GM21526 (cell line): ENCODE measurements at regions not wholly inside any gene's neighbourhood (a gene's known extent, or its start where the extent isn't known, plus 50 kb on each side); places are given as distances from the start of the nearest gene placed in this dataset.

Experiments used
- ATAC-seq: cut with Tn5 transposase; IDR thresholded peaks from one replicate; pipeline ENCODE4 v1.9.1; 2021; ENCODE audit warnings: moderate library complexity; ENCODE audit not compliant: unreplicated experiment, low FRiP score

DNA sequence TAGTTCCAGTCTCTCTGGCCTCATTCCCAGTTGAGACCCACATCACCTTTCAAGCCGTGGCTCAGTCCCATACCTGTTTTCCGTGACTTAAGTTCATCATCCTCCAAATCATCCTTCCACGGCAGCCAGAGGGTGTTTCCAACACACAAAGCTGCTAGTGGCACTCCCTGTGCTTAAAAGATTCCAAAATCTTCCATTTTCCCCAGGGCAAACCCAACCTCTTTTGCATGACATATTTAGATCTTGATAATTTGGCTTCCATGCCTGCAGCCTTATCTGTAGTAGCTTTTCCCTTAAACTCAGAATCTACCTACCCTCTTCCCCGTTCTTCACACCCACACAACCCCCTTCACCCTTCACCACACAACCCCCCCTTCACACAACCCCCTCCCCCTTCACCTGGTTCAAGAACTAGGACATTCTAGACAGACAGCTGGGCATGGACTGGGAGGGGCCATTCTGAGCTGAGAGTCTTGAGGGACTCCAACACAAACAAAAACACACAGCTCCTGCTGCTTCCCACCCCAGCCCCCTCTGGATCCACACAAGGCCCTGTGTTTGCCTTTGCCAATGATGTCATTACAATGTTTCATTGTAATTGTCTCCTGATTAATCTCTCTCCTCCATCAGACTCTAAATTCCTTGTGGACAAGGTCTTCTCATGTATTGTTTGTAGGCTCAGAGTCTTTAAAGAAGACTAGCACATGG lies 268.2 kb downstream of the SH3GL2 start:
- ATAC-seq: no peak

DNA sequence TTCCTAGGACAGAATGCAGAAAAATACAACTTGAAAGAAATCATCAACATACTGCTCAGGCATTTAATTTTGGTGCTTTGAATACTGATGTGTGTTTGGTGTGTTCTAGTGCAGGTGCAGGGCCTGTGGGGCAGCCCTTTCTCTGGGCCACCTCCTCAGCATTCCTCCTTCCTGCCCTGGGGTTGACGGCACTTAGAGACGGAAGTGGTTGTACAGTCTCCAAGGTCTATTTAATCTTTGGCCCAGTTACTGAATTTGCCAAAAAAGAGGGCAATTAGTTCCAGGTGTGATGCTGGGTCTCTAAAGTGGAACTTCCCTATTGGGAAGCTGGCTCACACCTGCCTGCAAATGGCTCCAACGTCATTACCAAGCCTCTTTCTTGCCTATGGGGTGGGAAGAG lies 269.0 kb downstream of the SH3GL2 start:
- ATAC-seq: no peak

DNA sequence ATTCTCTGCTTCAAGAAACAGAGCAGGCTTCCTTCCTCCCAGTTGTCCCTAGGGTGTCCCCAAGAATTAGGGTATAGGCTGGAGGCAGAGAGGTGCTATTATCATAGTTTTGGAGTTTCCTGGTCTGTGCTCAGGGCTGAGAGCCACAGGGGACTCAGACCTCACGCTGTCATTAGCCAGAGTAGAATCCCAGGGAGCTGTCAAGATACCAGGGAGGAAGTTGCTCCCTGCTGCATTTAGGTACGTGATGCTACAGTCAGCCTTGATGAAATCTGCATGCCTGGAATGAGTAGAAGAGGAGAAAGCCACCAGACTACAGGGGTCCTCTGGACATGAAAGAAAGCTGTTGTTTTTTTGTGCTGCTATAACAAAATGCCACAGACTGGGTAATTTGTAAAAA lies 273.2 kb downstream of the SH3GL2 start:
- no peak for ATAC-seq

DNA sequence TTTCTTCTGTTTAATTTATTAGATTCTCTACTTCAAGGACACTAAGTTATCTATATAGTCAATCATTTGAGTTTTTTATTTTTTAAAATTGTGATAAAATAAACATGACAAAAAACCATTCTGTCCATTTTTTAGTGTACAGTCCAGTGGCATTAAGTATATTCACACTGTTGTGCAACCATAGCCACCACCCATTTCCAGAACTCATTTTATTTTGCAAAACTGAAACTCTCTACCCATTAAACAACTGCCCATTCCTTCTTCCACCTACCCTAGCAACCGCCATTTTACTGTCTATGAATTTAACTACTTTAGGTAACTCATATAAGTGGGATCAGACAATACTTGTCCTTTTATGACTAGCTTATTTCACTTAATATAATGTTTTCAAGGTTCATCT lies 275.6 kb downstream of the SH3GL2 start:
- no peak for ATAC-seq

DNA sequence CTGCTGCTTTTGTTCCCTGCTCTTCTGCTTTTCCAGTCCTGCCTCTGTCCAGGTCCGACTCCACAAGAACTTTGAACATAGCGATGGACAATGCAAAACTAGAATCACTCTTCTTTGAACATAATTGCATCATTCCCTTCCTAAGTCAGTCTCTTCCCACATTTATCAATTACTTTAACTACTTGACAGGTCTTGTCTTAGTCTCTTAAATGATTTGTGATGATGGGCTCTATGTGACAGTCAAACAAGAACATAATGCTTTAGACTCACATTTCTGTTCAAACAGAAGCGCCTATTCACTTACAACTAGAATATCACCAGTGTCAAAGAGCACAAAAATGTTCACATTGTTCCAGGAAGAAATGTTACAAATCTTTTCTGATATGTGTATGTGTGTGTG lies 278.1 kb downstream of the SH3GL2 start:
- ATAC-seq: no peak

DNA sequence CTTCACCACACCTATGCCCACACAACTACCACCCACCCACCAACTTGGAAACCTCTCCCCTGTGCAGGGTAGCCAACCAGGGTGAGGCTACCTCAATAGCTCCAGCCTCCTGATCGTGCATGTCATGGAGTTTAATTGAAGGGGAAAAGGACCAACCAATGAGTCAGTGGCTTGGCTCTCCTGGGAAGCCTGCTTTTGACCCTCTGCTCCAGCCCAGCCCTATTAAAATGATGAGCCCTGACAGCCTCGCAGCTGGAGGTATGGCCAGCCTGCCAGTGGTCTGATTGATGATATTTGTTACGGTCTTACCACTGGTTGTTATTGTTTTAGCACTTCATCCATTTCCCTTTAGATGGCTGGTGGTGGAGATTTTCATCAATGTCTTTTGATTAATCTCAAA lies 280.4 kb downstream of the SH3GL2 start:
- no peak for ATAC-seq

DNA sequence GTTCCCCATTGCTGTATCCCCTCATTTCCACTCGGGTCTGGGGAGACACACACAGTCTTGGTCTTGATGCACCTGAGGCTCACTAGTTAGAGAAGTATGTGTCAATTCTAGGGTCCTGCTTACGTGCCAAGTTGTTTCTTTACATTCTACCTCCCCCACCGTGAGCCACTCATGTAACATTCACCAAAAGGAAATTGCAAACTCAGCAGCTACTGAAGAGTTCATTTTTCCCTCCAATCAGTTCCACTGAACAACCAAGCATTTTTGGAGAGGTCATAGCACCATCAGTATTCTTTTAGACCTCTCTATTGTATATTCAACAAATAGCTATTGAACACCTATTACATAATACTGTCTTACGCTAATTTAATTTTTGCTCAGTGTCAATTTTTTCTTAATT lies 281.1 kb downstream of the SH3GL2 start:
- no peak for ATAC-seq

DNA sequence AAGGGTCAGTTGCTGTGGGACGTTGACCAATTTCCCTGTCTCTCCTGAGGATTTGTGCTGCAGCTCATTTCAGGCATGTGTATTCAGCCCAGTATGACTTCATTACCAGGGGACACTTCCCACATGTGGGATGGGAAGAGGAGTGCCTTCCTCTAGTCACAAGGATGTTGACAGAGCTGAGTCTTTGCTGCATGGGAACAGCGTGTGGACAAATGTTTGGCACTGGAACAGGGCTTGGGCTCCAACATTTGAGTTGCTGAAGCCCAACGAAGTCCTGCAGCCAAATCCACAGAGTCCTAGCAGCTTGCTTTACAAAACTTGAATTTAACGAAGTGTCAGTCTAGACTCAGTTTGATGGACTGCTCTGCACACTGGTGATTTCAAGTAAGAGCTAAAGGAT lies 283.2 kb downstream of the SH3GL2 start:
- ATAC-seq: no peak

DNA sequence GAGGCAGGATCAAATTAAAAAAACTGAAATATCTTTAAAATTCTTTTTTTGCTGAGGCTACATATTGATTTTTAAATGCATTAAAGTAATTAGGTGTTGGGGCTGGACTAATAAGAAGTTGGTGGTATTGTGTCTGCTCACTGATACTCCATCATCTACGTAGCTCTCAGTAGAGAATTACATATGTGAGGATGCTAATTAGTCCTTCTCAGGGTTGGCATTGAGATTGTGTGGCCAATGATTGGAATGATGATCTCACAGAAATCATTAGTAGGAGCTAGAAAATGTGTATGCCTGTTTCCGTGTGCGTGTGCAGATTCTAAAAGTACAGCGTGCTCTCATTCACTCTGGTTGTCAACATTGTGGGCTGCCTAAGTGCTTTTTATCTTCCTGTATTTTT lies 283.8 kb downstream of the SH3GL2 start:
- ATAC-seq: no peak

DNA sequence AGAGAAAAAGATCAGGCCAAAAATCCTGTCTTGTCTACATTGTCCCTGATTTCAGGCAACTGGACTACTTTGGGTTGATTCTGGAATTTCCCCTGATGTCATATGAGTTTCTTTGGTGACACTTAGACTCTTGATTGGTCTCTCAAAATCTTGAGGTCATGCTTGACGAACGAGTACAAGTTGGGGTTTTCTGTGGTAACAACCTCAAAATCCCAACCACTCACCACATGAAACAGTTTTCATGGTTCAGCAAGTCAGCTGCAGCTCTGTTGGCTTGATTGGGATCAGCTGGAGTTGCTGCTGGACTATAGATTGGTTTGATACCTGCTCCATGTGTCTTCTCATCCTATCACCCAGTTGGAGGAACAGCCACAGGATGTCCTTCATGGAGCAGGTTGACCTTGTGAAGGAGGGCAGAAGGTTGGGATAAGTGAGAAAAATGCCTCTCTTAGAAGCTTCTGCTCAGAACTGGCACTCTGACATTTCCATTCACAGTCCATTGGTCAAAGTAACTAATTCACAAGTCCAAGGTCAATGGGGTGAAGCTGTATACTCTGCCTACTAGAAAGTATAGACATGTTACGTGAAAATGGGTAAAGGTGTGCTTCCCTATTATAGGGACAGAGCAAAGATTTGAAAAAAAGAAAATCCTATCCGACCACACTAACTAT lies 284.5 kb downstream of the SH3GL2 start:
- ATAC-seq: peak; percentile 68

DNA sequence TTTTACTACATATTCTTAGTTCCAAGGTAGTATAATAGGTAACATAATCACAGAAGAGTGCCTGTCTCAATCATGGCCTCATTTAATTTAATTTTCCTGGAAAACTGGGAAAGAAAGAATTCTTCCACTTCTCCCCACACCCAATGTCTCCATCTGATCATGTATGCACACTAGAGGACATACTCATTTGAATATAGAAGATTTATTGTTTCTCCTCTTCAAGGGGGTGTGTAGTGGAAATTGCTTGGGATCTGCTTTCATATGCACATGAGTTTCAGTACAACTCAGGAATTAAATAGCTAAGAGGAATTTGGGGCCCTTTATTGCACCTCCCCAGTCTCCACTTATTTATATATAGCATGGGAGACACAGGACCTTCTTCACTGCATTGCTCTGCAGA lies 285.1 kb downstream of the SH3GL2 start:
- ATAC-seq: no peak

DNA sequence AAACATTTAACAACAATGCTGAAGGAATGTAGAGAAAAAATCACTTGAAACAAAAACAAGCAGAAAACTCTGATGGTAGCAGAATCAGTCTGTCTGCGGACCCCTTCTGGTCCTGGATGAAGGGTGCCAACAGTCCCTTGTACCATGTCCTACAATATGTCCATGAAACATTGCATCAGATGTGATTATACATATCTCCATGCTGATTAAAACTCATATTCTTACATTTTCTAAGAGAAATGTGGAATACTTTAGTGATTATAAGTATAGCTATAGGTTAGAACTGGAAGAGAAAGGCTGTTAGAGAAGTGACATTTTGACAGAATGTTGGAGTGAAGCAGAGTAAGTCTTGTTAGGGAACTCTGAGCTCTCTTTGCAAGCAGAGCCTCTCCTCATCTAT lies 286.1 kb downstream of the SH3GL2 start:
- ATAC-seq: no peak

DNA sequence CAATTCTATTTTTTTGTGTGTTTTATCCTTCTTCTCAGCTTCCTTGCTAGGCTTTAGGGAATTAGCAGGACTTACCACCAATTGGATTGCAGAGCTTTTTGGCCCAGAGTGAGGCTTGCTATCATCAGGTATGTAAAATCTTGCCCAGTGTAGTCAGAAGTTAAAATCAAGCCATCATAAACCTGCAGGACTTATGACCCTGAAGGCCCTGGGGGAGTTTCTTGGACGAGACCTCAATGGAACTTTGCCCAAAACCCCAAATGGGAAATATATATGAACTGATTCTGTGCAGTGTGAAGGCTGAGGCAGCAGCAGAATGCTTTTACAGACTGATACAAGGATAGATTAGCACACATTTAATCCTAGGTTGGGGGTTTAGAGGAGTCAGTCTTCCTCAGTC lies 287.0 kb downstream of the SH3GL2 start:
- ATAC-seq: no peak

DNA sequence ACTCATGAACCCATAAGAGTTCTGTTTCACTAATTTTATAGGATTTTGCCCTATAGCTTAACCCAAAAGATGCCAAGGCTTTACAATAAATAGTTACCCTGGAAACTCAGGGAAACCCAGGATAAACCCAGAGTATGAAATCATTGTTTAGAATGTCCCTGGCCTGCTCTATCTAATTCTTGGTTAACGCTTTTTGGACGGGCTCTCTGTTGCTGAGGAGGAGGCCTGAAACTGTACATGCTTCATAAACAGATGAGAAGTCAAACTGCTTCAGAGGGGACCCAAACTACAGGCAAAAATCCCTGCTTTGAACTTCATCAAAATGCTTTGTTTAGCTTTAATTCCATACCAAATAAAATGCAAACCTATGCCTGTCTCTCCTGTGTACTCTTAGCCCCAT lies 291.9 kb downstream of the SH3GL2 start:
- ATAC-seq: no peak

DNA sequence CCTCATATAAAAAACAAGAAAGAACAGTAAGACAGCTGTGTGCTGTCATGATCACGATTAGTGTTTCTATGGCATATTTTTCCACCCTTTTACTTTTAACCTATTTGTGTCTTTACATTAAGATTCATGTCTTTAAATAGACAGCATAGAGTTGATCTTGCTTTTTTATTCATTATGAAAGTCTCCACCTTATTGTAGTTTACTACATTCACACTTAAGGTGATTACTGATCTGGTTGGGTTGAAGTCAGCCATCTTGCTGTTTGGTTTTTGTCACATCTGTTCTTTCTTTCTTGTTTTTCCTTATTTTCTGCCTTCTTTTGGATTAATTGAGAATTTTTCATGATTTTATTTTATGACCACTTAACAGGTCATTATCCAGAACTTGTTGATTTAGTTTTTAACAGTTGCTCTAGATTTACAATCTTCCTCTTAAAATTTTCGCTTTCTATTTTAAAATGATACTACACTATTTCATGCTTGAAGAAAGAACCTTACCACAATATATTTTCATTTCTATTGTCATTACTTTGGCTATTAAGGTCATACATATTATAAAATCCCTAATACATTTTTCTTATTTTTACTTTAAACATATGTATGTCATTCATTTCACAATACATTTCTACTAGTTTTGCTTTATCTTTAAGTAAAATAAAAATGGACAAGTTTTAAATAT lies 292.5 kb downstream of the SH3GL2 start:
- ATAC-seq: no peak

DNA sequence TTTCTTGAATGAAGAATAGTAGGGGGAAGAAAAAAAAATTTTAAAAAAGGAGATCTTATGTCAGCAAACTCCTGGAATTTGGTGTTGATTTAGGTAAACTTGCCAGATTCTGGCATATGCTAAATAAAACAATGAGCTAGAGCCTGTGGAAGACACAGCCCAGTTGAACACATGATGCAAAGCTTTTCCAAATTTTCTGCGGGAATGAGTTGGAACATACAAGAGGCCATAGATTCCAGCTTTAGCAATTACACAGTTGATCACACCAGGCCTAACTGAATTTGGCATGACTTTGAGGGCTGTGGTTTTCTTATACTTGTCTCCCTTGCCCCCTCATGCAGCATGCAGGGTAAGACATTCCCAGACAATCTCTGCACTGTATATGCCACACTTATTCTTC lies 297.0 kb downstream of the SH3GL2 start:
- no peak for ATAC-seq

DNA sequence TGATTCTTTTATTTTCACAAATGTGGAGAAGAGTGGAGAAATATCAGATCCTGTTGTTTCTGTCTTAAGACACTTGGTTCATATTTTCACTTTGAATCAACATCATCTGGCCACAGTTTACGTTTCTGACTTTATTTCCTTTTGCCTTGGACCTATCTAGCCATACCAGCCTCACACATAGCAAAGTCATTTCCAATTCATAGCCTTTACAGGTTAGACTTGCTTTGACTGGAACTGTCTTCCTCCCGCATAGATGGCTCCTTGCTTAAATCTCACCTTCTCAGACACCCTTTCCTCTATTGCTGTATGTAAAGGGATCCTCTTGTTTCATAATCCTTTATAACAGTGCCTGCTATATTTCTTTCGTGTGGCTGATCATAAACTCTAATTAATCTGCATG lies 297.8 kb downstream of the SH3GL2 start:
- no peak for ATAC-seq

DNA sequence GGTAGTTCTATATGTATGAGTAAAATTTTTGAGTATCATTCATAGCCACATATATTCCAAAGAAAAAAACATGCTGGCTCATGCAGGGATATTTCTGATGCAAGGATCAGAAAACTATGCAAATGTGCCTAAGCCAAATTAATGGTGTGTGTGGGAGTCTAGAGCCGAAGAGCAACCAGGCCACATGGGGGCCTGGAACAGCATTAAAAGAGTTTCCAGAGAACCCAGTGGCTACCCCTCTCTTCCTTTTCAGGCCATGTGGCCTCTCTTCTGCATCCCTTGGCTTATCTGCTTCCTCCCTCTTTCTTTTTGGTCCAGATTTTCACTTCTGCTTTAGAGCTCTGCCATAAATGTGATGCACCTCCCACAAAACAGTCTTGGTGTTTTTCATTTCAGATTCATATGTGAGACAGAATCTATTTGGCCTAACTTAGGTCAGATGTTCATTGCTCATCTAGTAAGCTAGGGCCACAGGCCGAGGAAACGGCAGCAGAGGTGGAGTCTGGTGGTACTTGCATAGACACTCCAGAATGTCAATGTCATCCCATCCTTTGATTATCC lies 300.0 kb downstream of the SH3GL2 start:
- ATAC-seq: no peak

DNA sequence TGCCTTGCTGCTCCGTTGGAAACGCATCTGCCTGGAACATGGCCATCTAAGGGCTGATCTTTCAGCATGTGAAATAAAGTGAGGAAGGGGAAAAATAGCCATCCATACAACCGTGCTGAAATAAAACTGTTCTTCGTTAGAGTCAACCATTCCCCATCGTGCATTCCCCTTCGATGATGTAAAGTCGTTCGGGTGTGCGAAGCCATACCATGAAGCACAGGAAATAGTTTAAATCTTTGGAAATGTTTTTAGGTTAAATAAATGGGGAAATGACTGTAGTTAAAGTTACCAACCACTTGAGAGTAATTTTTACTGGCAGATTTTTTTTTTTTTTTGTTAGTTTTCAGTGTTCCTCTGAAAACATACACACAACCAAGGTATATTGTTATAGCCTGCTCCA lies 302.5 kb downstream of the SH3GL2 start:
- ATAC-seq: no peak

DNA sequence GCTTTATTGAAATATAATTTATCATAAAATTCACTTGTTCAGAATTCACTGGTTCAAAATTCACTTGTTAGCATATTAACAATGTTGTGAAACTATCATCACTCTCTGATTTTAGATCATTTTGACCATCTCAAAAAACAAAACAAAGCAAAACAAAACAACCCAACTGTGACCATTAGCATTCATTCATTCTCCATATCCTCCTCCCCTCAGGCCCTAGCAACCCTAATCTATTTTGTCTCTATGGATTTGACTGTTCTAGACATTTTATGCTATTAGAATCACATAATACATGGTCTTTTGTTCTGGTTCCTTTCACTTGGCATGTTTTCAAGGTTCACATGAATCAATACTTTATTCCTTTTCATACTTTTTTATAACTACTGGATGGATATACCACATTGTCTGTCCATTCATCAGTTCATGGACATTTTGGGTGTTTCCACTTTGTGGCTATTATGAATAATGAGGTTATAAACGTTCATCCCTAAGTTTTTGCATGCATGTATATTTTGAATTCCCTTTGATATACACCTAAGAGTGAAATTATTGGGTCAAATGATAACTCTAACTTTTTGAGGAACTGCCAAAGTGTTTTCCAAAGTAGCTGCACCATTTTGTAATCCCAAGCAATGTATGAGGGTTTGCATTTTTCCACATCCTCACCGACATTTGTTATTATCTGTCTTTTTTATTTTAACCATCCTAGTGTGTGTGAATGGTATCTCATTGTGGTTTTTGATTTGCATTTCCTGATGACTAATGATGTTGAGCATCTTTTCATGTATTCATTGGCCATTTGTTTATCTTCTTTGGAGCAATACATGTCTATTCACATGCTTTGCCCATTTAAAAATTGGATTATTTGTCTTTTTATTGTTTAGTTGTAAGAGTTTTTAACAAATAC lies 304.1 kb downstream of the SH3GL2 start:
- ATAC-seq: no peak

DNA sequence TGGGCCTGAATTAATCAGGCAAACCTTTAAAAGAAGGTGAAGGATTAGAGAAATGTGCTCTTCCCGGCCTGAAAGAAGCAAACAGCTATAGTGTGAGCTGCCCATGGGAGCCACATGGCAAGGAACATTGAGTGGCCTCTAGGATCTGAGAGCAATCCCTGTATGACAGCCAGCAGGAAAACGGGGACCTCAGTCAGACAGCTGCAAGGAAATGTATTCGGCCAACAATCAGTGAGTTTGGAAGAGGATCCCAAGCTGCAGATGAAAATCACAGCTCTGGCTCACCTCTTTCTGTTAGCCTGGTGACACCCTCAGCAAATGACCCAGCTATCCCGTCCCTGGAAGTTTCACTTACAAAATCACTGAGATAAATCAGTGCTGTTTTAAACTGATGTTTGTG lies 309.2 kb downstream of the SH3GL2 start:
- no peak for ATAC-seq
